ENCODE measurements at regions not wholly inside any gene's neighbourhood (a gene's known extent, or its start where the extent isn't known, plus 50 kb on each side); places are given as distances from the start of the nearest gene placed in this dataset.
A peak's percentile ranks its signal among the peaks of the same experiment; 100 is the strongest.

- DNase-seq (ENCODE audit: low read depth, low spot score) = no peak
Observed at GRCh38 chr1:72567521-72567920, 285.2 kb upstream of the NEGR1 start.

GRCh38 chr1:72564749-72565148 is 282.4 kb upstream of the NEGR1 start:
- POLR2A ChIA-PET = no interaction called here
- no peak for DNase-seq (ENCODE audit: low read depth, low spot score)
- H3K9me3 ChIP-seq (ENCODE audit: control insufficient read depth, insufficient read depth, low read length) = no peaks in the 10 kb centered on the region
- CTCF ChIA-PET = interaction anchor here (0.6 kb wide), 1 partner anchor 273 kb away, joined by 3 read pairs; no protein-coding TSS in a partner anchor
- TF ChIP-seq CTCF (IDR thresholded peaks at IDR 0.05; ENCODE audit: low read depth, low read length) = no peak
- no peak overlapping the region for H3K4me3 ChIP-seq (ENCODE audit: low read depth, low read length)
- no peaks in the 10 kb centered on the region for H3K27me3 ChIP-seq (ENCODE audit: control insufficient read depth, insufficient read depth, low read length)
- no peak overlapping the region for H3K27ac ChIP-seq (ENCODE audit: low read depth, low read length)

More at GRCh38 chr1:72567521-72567920, 285.2 kb upstream of the NEGR1 start:
- no peak for TF ChIP-seq CTCF (IDR thresholded peaks at IDR 0.05; ENCODE audit: low read depth, low read length)
- Histone ChIP-seq H3K4me3 (ENCODE audit: low read depth, low read length) (no peak overlapping the region), H3K27me3 (ENCODE audit: control insufficient read depth, insufficient read depth, low read length) (no peaks in the 10 kb centered on the region), H3K27ac (ENCODE audit: low read depth, low read length) (no peak overlapping the region), H3K9me3 (ENCODE audit: control insufficient read depth, insufficient read depth, low read length) (no peaks in the 10 kb centered on the region)
- ChIA-PET CTCF (no interaction called here), POLR2A (no interaction called here)

- TF ChIP-seq CTCF (IDR thresholded peaks at IDR 0.05; ENCODE audit: low read depth, low read length) = peak; percentile 50
- Histone ChIP-seq H3K9me3 (ENCODE audit: control insufficient read depth, insufficient read depth, low read length) (no peaks in the 10 kb centered on the region), H3K27me3 (ENCODE audit: control insufficient read depth, insufficient read depth, low read length) (no peaks in the 10 kb centered on the region), H3K27ac (ENCODE audit: low read depth, low read length) (no peak overlapping the region), H3K4me3 (ENCODE audit: low read depth, low read length) (no peak overlapping the region)
- POLR2A ChIA-PET = no interaction called here
- CTCF ChIA-PET = interaction anchor here (0.7 to 1.8 kb wide), 9 partner anchors 8 to 371 kb away, joined by 3 to 7 read pairs (median 4); no protein-coding TSS in a partner anchor
- DNase-seq (ENCODE audit: low read depth, low spot score) = no peak
Observed at GRCh38 chr1:72557446-72558049, 275.2 kb upstream of the NEGR1 start.

GRCh38 chr1:72547412-72547811 is 265.1 kb upstream of the NEGR1 start:
- TF ChIP-seq CTCF (IDR thresholded peaks at IDR 0.05; ENCODE audit: low read depth, low read length) = no peak
- H3K27me3 ChIP-seq (ENCODE audit: control insufficient read depth, insufficient read depth, low read length) = no peaks in the 10 kb centered on the region
- POLR2A ChIA-PET = no interaction called here
- CTCF ChIA-PET = interaction anchor here (2.2 kb wide), 1 partner anchor 10 kb away, joined by 7 read pairs; no protein-coding TSS in a partner anchor
- no peak for DNase-seq (ENCODE audit: low read depth, low spot score)
- no peaks in the 10 kb centered on the region for H3K9me3 ChIP-seq (ENCODE audit: control insufficient read depth, insufficient read depth, low read length)
- no peak overlapping the region for H3K4me3 ChIP-seq (ENCODE audit: low read depth, low read length)
- H3K27ac ChIP-seq (ENCODE audit: low read depth, low read length) = no peak overlapping the region

GRCh38 chr1:72540674-72541073 is 258.3 kb upstream of the NEGR1 start:
- POLR2A ChIA-PET = no interaction called here
- Histone ChIP-seq H3K4me3 (ENCODE audit: low read depth, low read length) (no peak overlapping the region), H3K27me3 (ENCODE audit: control insufficient read depth, insufficient read depth, low read length) (no peaks in the 10 kb centered on the region), H3K27ac (ENCODE audit: low read depth, low read length) (no peak overlapping the region), H3K9me3 (ENCODE audit: control insufficient read depth, insufficient read depth, low read length) (no peaks in the 10 kb centered on the region)
- CTCF ChIA-PET = no interaction called here
- TF ChIP-seq CTCF (IDR thresholded peaks at IDR 0.05; ENCODE audit: low read depth, low read length) = no peak
- no peak for DNase-seq (ENCODE audit: low read depth, low spot score)
